ENCODE measurements at regions not wholly inside any gene's neighbourhood (a gene's known extent, or its start where the extent isn't known, plus 50 kb on each side); places are given as distances from the start of the nearest gene placed in this dataset.

- Histone ChIP-seq H3K4me3 (ENCODE audit: low read length) (no peak overlapping the region), H3K27ac (ENCODE audit: low read length) (no peak overlapping the region), H3K4me1 (ENCODE audit: low read length) (no peaks in the 10 kb centered on the region), H3K9me3 (ENCODE audit: insufficient read depth, low read length) (no peaks in the 10 kb centered on the region), H4K20me1 (ENCODE audit: insufficient read depth, low read length) (no peaks in the 10 kb centered on the region), H3K4me2 (ENCODE audit: low read length) (no peak overlapping the region), H3K36me3 (replicated peaks; ENCODE audit: low read depth, low read length) (no peaks in the 10 kb centered on the region), H3K79me2 (ENCODE audit: low read length) (no peaks in the 10 kb centered on the region), H3K9ac (ENCODE audit: low read length) (no peak overlapping the region), H3K27me3 (ENCODE audit: low read depth, low read length) (no peaks in the 10 kb centered on the region), H2AFZ (ENCODE audit: low read depth, low read length) (no peak overlapping the region)
- TF ChIP-seq EZH2phosphoT487 (IDR thresholded peaks at IDR 0.05; ENCODE audit: low read depth) (no peak), CTCF (IDR thresholded peaks at IDR 0.05; ENCODE audit: low read depth, low read length) (no peak)
These were observed 159.2 kb upstream of the ARID1B start for GRCh38 chr6:156617941-156618340.

- H2AFZ ChIP-seq (ENCODE audit: low read depth, low read length): no peak overlapping the region
- H3K9me3 ChIP-seq (ENCODE audit: insufficient read depth, low read length): no peaks in the 10 kb centered on the region
- H3K9ac ChIP-seq (ENCODE audit: low read length): no peak overlapping the region
- H3K27me3 ChIP-seq (ENCODE audit: low read depth, low read length): no peaks in the 10 kb centered on the region
- TF ChIP-seq CTCF (IDR thresholded peaks at IDR 0.05; ENCODE audit: low read depth, low read length) (no peak), EZH2phosphoT487 (IDR thresholded peaks at IDR 0.05; ENCODE audit: low read depth) (no peak)
- no peaks in the 10 kb centered on the region for H3K79me2 ChIP-seq (ENCODE audit: low read length)
- no peak overlapping the region for H3K4me2 ChIP-seq (ENCODE audit: low read length)
- no peaks in the 10 kb centered on the region for H4K20me1 ChIP-seq (ENCODE audit: insufficient read depth, low read length)
- H3K4me1 ChIP-seq (ENCODE audit: low read length): no peaks in the 10 kb centered on the region
- H3K27ac ChIP-seq (ENCODE audit: low read length): no peak overlapping the region
- no peak overlapping the region for H3K4me3 ChIP-seq (ENCODE audit: low read length)
- no peaks in the 10 kb centered on the region for H3K36me3 ChIP-seq (replicated peaks; ENCODE audit: low read depth, low read length)
These were observed 159.8 kb upstream of the ARID1B start for GRCh38 chr6:156617376-156617775.

GRCh38 chr6:156616495-156616894, 160.7 kb upstream of the ARID1B start:
- H3K4me1 ChIP-seq (ENCODE audit: low read length): no peaks in the 10 kb centered on the region
- TF ChIP-seq EZH2phosphoT487 (IDR thresholded peaks at IDR 0.05; ENCODE audit: low read depth) (no peak), CTCF (IDR thresholded peaks at IDR 0.05; ENCODE audit: low read depth, low read length) (no peak)

GRCh38 chr6:156613996-156614395, 163.2 kb upstream of the ARID1B start:
- H3K79me2 ChIP-seq (ENCODE audit: low read length): no peaks in the 10 kb centered on the region
- TF ChIP-seq EZH2phosphoT487 (IDR thresholded peaks at IDR 0.05; ENCODE audit: low read depth) (no peak), CTCF (IDR thresholded peaks at IDR 0.05; ENCODE audit: low read depth, low read length) (no peak)
- no peak overlapping the region for H3K9ac ChIP-seq (ENCODE audit: low read length)
- no peaks in the 10 kb centered on the region for H3K27me3 ChIP-seq (ENCODE audit: low read depth, low read length)
- no peaks in the 10 kb centered on the region for H3K4me1 ChIP-seq (ENCODE audit: low read length)
- no peaks in the 10 kb centered on the region for H3K36me3 ChIP-seq (replicated peaks; ENCODE audit: low read depth, low read length)
- no peaks in the 10 kb centered on the region for H4K20me1 ChIP-seq (ENCODE audit: insufficient read depth, low read length)
- H3K4me3 ChIP-seq (ENCODE audit: low read length): no peak overlapping the region
- no peaks in the 10 kb centered on the region for H3K9me3 ChIP-seq (ENCODE audit: insufficient read depth, low read length)
- no peak overlapping the region for H2AFZ ChIP-seq (ENCODE audit: low read depth, low read length)
- no peak overlapping the region for H3K27ac ChIP-seq (ENCODE audit: low read length)
- no peak overlapping the region for H3K4me2 ChIP-seq (ENCODE audit: low read length)

More at GRCh38 chr6:156616495-156616894, 160.7 kb upstream of the ARID1B start:
- no peaks in the 10 kb centered on the region for H3K9me3 ChIP-seq (ENCODE audit: insufficient read depth, low read length)
- H3K79me2 ChIP-seq (ENCODE audit: low read length): no peaks in the 10 kb centered on the region
- no peak overlapping the region for H3K4me2 ChIP-seq (ENCODE audit: low read length)
- H4K20me1 ChIP-seq (ENCODE audit: insufficient read depth, low read length): no peaks in the 10 kb centered on the region
- no peak overlapping the region for H2AFZ ChIP-seq (ENCODE audit: low read depth, low read length)
- no peak overlapping the region for H3K9ac ChIP-seq (ENCODE audit: low read length)
- no peaks in the 10 kb centered on the region for H3K27me3 ChIP-seq (ENCODE audit: low read depth, low read length)
- H3K36me3 ChIP-seq (replicated peaks; ENCODE audit: low read depth, low read length): no peaks in the 10 kb centered on the region
- no peak overlapping the region for H3K4me3 ChIP-seq (ENCODE audit: low read length)
- no peak overlapping the region for H3K27ac ChIP-seq (ENCODE audit: low read length)
